Activated T-cell treated with anti-CD3 and anti-CD28 coated beads, Interleukin-2, amount 50 U/mL, for 72 hours (primary cell): ENCODE measurements at regions not wholly inside any gene's neighbourhood (a gene's known extent, or its start where the extent isn't known, plus 50 kb on each side); places are given as distances from the start of the nearest gene placed in this dataset.

Experiments
- ATAC-seq, 2 donors: fragments of 150-1000 bp; cut with Tn5 transposase; replicated peaks in 1 of 2; 2 replicates each; pipeline ENCODE4 v1.10.0; 2021; ENCODE audit warnings: moderate library complexity in 2 of 2, mild to moderate bottlenecking in 1 of 2
- DNase-seq, 2 donors: peaks; one replicate each; pipeline ENCODE4 v3.0.0; 2021 to 2022; ENCODE audit warnings: mixed read lengths in 1 of 2
- H3K27ac Mint-ChIP-seq: one replicate; pipeline ENCODE4 v1.8.0; 2022; ENCODE audit warnings: mild to moderate bottlenecking, moderate library complexity, mixed read lengths
- H3K27me3 Mint-ChIP-seq: one replicate; pipeline ENCODE4 v1.8.0; 2022; ENCODE audit warnings: low read depth, mixed read lengths
- H3K36me3 Mint-ChIP-seq, 2 donors: one replicate each; pipeline ENCODE4 v1.8.0; 2022; ENCODE audit warnings: mixed read lengths in 2 of 2, mild to moderate bottlenecking in 1 of 2; ENCODE audit not compliant: insufficient read depth in 2 of 2
- H3K4me1 Mint-ChIP-seq: one replicate; pipeline ENCODE4 v1.8.0; 2022; ENCODE audit warnings: low read depth, mixed read lengths
- H3K4me3 Mint-ChIP-seq, 2 donors: one replicate each; pipeline ENCODE4 v1.8.0; 2022; ENCODE audit warnings: mild to moderate bottlenecking in 2 of 2, mixed read lengths in 2 of 2, moderate library complexity in 2 of 2
- H3K9me3 Mint-ChIP-seq, 2 donors: one replicate each; pipeline ENCODE4 v1.8.0; 2022; ENCODE audit warnings: mixed read lengths in 2 of 2

- H3K27ac Mint-ChIP-seq = no peak overlapping the region
- H3K4me3 Mint-ChIP-seq = no peak overlapping the region
- ATAC-seq (no peak), DNase-seq (no peak)
- H3K27me3 Mint-ChIP-seq = no peaks in the 10 kb centered on the region
- H3K36me3 Mint-ChIP-seq = no peaks in the 10 kb centered on the region
- peaks cover 0 to 10% of the 10 kb centered on the region in 2 donors for H3K9me3 Mint-ChIP-seq
- no peaks in the 10 kb centered on the region for H3K4me1 Mint-ChIP-seq
Measured at GRCh38 chr21:22965455-22966135, 1967.4 kb downstream of the NCAM2 start.

- H3K27ac Mint-ChIP-seq = no peak overlapping the region
- no peaks in the 10 kb centered on the region for H3K36me3 Mint-ChIP-seq
- H3K9me3 Mint-ChIP-seq = peaks cover 2 to 7% of the 10 kb centered on the region in 2 donors
- H3K4me1 Mint-ChIP-seq = no peaks in the 10 kb centered on the region
- DNase-seq (no peak), ATAC-seq (no peak)
- H3K4me3 Mint-ChIP-seq = no peak overlapping the region
- no peaks in the 10 kb centered on the region for H3K27me3 Mint-ChIP-seq
Measured at GRCh38 chr21:22981819-22982218, 1983.6 kb downstream of the NCAM2 start.

GRCh38 chr21:22993144-22993543 is 1994.9 kb downstream of the NCAM2 start:
- Mint-ChIP-seq H3K36me3 (peaks cover 0 to 1% of the 10 kb centered on the region in 2 donors), H3K4me1 (no peaks in the 10 kb centered on the region), H3K4me3 (no peak overlapping the region), H3K27me3 (no peaks in the 10 kb centered on the region), H3K9me3 (peaks cover 13 to 16% of the 10 kb centered on the region in 2 donors), H3K27ac (no peak overlapping the region)
- DNase-seq (no peak), ATAC-seq (no peak)

- Mint-ChIP-seq H3K27ac (no peak overlapping the region), H3K9me3 (peaks cover 12 to 14% of the 10 kb centered on the region in 2 donors), H3K36me3 (peaks cover 0 to 1% of the 10 kb centered on the region in 2 donors), H3K4me1 (no peaks in the 10 kb centered on the region), H3K4me3 (no peak overlapping the region), H3K27me3 (no peaks in the 10 kb centered on the region)
- DNase-seq = no peak
- ATAC-seq = no peak
Measured at GRCh38 chr21:22993822-22994574, 1995.8 kb downstream of the NCAM2 start.

- H3K4me3 Mint-ChIP-seq = no peak overlapping the region
- no peaks in the 10 kb centered on the region for H3K27me3 Mint-ChIP-seq
- H3K9me3 Mint-ChIP-seq = peaks cover 1 to 4% of the 10 kb centered on the region in 2 donors
- no peaks in the 10 kb centered on the region for H3K4me1 Mint-ChIP-seq
- no peak overlapping the region for H3K27ac Mint-ChIP-seq
- ATAC-seq = no peak
- no peak for DNase-seq
- H3K36me3 Mint-ChIP-seq = no peaks in the 10 kb centered on the region
Measured at GRCh38 chr21:23003951-23004350, 2005.7 kb downstream of the NCAM2 start.

GRCh38 chr21:23008601-23009202 is 2010.5 kb downstream of the NCAM2 start:
- Mint-ChIP-seq H3K27me3 (no peaks in the 10 kb centered on the region), H3K4me3 (no peak overlapping the region), H3K36me3 (no peaks in the 10 kb centered on the region), H3K9me3 (peaks cover 1 to 2% of the 10 kb centered on the region in 2 donors), H3K27ac (no peak overlapping the region), H3K4me1 (no peaks in the 10 kb centered on the region)
- DNase-seq = no peak
- no peak for ATAC-seq

GRCh38 chr21:23009360-23009759 is 2011.2 kb downstream of the NCAM2 start:
- Mint-ChIP-seq H3K27me3 (no peaks in the 10 kb centered on the region), H3K27ac (no peak overlapping the region), H3K36me3 (no peaks in the 10 kb centered on the region), H3K4me3 (no peak overlapping the region), H3K9me3 (peaks cover 1 to 2% of the 10 kb centered on the region in 2 donors), H3K4me1 (no peaks in the 10 kb centered on the region)
- DNase-seq = no peak
- no peak for ATAC-seq

GRCh38 chr21:23014021-23014420 is 2015.8 kb downstream of the NCAM2 start:
- Mint-ChIP-seq H3K4me1 (no peaks in the 10 kb centered on the region), H3K36me3 (no peaks in the 10 kb centered on the region), H3K4me3 (no peak overlapping the region), H3K27ac (no peak overlapping the region), H3K9me3 (peaks cover 0 to 4% of the 10 kb centered on the region in 2 donors), H3K27me3 (no peaks in the 10 kb centered on the region)
- no peak for ATAC-seq
- no peak for DNase-seq

- no peak for DNase-seq
- H3K27me3 Mint-ChIP-seq = no peaks in the 10 kb centered on the region
- ATAC-seq = no peak
- H3K9me3 Mint-ChIP-seq = peaks cover 0 to 7% of the 10 kb centered on the region in 2 donors
- H3K36me3 Mint-ChIP-seq = no peaks in the 10 kb centered on the region
- no peak overlapping the region for H3K27ac Mint-ChIP-seq
- no peak overlapping the region for H3K4me3 Mint-ChIP-seq
- H3K4me1 Mint-ChIP-seq = no peaks in the 10 kb centered on the region
Measured at GRCh38 chr21:23016617-23017016, 2018.4 kb downstream of the NCAM2 start.

GRCh38 chr21:23017989-23018388 is 2019.8 kb downstream of the NCAM2 start:
- Mint-ChIP-seq H3K4me1 (no peaks in the 10 kb centered on the region), H3K27me3 (no peaks in the 10 kb centered on the region), H3K36me3 (no peaks in the 10 kb centered on the region), H3K27ac (no peak overlapping the region), H3K4me3 (no peak overlapping the region), H3K9me3 (peaks cover 0 to 9% of the 10 kb centered on the region in 2 donors)
- ATAC-seq (no peak), DNase-seq (no peak)

- H3K27ac Mint-ChIP-seq = no peak overlapping the region
- no peaks in the 10 kb centered on the region for H3K4me1 Mint-ChIP-seq
- H3K4me3 Mint-ChIP-seq = no peak overlapping the region
- DNase-seq (no peak), ATAC-seq (no peak)
- peaks cover 0 to 6% of the 10 kb centered on the region in 2 donors for H3K9me3 Mint-ChIP-seq
- no peaks in the 10 kb centered on the region for H3K36me3 Mint-ChIP-seq
- H3K27me3 Mint-ChIP-seq = no peaks in the 10 kb centered on the region
Measured at GRCh38 chr21:23020969-23021368, 2022.8 kb downstream of the NCAM2 start.

GRCh38 chr21:23021481-23021880 is 2023.3 kb downstream of the NCAM2 start:
- H3K4me3 Mint-ChIP-seq = no peak overlapping the region
- H3K27ac Mint-ChIP-seq = no peak overlapping the region
- no peaks in the 10 kb centered on the region for H3K4me1 Mint-ChIP-seq
- ATAC-seq (no peak), DNase-seq (no peak)
- peaks cover 0 to 6% of the 10 kb centered on the region in 2 donors for H3K9me3 Mint-ChIP-seq
- no peaks in the 10 kb centered on the region for H3K27me3 Mint-ChIP-seq
- no peaks in the 10 kb centered on the region for H3K36me3 Mint-ChIP-seq

- DNase-seq (no peak), ATAC-seq (no peak)
- H3K4me3 Mint-ChIP-seq = no peak overlapping the region
- no peaks in the 10 kb centered on the region for H3K4me1 Mint-ChIP-seq
- peaks cover 3 to 7% of the 10 kb centered on the region in 2 donors for H3K9me3 Mint-ChIP-seq
- H3K27me3 Mint-ChIP-seq = no peaks in the 10 kb centered on the region
- no peak overlapping the region for H3K27ac Mint-ChIP-seq
- H3K36me3 Mint-ChIP-seq = no peaks in the 10 kb centered on the region
Measured at GRCh38 chr21:23026878-23027277, 2028.7 kb downstream of the NCAM2 start.
